Ishikawa (cell line): ENCODE measurements at regions not wholly inside any gene's neighbourhood (a gene's known extent, or its start where the extent isn't known, plus 50 kb on each side); places are given as distances from the start of the nearest gene placed in this dataset.

Source experiments
- CEBPB ChIP-seq: IDR thresholded peaks from 2 replicates; pipeline ENCODE4 v1.6.1; 2012
- CREB1 ChIP-seq: IDR thresholded peaks from 2 replicates; pipeline ENCODE4 v1.6.1; 2012; ENCODE audit warnings: low read depth
- EGR1 ChIP-seq: IDR thresholded peaks from 2 replicates; pipeline ENCODE4 v1.6.1; 2012
- EP300 ChIP-seq: IDR thresholded peaks from 2 replicates; pipeline ENCODE4 v1.6.1; 2012; ENCODE audit warnings: borderline replicate concordance
- MAX ChIP-seq: IDR thresholded peaks from 2 replicates; pipeline ENCODE4 v1.6.1; 2012
- RAD21 ChIP-seq: IDR thresholded peaks from 2 replicates; pipeline ENCODE4 v1.6.1; 2012; ENCODE audit warnings: low read depth
- TAF1 ChIP-seq: IDR thresholded peaks from 2 replicates; pipeline ENCODE4 v1.6.1; 2012; ENCODE audit warnings: low read depth, mild to moderate bottlenecking
- TCF12 ChIP-seq: IDR thresholded peaks from 2 replicates; pipeline ENCODE4 v1.6.1; 2012; ENCODE audit warnings: low read depth
- TEAD4 ChIP-seq: IDR thresholded peaks from 2 replicates; pipeline ENCODE4 v1.6.1; 2012

DNA sequence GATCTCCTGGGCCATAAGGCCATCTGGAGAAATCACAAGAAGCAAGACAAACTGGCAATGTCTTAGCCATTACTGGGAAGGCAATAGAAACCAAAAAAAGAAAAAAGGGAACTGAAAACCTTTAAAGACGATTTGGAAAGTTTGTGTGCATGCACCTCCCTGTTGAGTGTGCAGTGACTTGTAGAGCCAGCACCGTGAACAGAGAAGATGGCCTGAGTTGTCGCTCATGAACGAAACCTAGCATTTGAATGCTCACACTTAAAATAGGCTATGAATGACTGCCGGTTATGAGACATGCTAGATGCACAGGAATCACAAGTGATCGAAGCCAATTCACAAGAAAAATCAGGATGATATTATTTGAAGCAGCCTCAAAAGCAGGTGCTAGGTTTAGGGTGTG lies 151.3 kb upstream of the ADO start:
- TF ChIP-seq RAD21 (no peak), CEBPB (no peak), TCF12 (no peak), TEAD4 (no peak), CREB1 (no peak), TAF1 (no peak), EP300 (no peak), MAX (no peak), EGR1 (no peak)
